ENCODE measurements at regions not wholly inside any gene's neighbourhood (a gene's known extent, or its start where the extent isn't known, plus 50 kb on each side); places are given as distances from the start of the nearest gene placed in this dataset.

DNA sequence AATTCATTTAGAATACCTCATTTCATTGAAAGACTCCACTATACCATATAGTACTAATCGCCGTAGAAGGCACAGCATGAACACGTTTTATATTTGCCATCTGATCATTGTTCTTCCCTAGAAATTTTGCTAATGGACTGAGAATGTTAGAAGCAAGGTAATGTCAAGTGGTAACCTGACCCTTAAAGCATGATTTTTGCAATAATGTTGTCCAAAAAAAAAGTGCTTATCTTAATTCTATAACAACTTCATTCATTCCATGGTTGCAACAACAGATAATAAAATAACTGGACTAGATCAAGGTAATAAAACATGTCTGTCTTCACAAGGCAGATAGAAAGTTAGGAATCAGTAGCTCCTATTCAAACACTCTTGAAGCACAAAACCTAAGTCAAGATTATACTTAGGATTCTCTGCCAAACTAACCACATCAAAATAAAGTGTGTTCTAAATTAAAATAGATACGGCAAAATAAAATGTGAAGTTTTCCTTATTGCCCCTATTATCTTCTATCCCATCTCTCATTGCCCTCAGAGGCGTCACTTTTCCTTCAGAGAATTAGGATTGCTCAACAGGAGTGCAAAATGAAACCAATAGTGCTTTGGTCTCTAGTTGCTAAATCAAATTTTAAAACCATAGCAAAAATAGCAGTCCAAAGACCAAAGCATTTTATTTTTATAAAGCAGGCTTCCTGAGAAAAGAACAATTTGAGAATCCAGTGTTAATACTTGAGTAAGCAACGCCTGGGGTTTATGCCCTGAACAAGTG is 317.4 kb upstream of the UBE2E2 start:
- Mint-ChIP-seq H3K36me3 (no peaks in the 10 kb centered on the region), H3K27ac (no peak overlapping the region), H3K9me3 (peaks cover 0 to 4% (median 0%) of the 10 kb centered on the region in 11 donors), H3K4me1 (no peaks in the 10 kb centered on the region), H3K4me3 (no peak overlapping the region), H3K27me3 (peaks cover 0 to under 1% (median 0%) of the 10 kb centered on the region in 5 donors)
- Histone ChIP-seq H3K4me3 (ENCODE audit: low read length) (no peak overlapping the region), H3K4me1 (ENCODE audit: control insufficient read depth in 2 of 2, insufficient read depth in 2 of 2, low read length in 2 of 2) (no peaks in the 10 kb centered on the region), H3K27me3 (ENCODE audit: control insufficient read depth in 2 of 2, insufficient read depth in 2 of 2, low read length in 2 of 2) (no peaks in the 10 kb centered on the region), H3K27ac (ENCODE audit: low read depth, low read length) (no peak overlapping the region), H3K9me3 (ENCODE audit: control insufficient read depth in 2 of 3, low read length in 3 of 3) (no peaks in the 10 kb centered on the region), H3K36me3 (ENCODE audit: control insufficient read depth in 2 of 3, insufficient read depth in 3 of 3, low read length in 3 of 3) (no peaks in the 10 kb centered on the region)
- intact Hi-C loops (cut with micrococcal nuclease), result no loop called here
- CTCF ChIA-PET, result no interaction called here
- ATAC-seq (no peak), DNase-seq (no peak)
- POLR2A ChIA-PET, result no interaction called here

DNA sequence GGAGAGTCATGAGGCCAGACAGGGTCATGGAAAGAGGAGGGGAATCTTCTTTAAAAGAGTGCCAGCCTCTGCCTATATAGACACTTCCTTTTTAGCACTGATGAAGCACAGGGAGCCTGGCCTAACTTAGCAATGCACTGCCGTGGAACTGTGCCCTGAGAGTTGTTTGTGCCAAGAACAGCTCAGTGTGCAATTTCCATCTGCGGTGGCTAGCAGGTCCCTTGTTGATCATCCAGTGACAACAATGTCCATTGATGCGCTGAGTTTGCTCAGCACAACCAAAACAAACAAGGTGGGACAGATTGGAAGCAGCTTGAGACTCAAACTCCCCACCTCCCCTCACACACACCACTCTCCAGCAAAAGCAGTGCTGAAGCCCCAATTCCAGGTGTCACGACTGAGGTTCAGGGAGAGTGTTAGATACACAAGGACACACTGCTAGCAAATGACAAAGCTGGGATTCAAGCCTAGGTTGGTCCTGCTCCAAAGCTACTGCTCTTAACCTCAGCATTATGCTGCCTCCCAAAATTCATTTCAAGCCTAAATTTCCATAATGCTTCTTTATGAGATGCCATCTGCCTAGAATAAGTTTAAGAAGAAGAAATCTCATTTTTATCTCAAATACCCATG is 316.6 kb upstream of the UBE2E2 start:
- no peak overlapping the region for H3K4me3 Mint-ChIP-seq

DNA sequence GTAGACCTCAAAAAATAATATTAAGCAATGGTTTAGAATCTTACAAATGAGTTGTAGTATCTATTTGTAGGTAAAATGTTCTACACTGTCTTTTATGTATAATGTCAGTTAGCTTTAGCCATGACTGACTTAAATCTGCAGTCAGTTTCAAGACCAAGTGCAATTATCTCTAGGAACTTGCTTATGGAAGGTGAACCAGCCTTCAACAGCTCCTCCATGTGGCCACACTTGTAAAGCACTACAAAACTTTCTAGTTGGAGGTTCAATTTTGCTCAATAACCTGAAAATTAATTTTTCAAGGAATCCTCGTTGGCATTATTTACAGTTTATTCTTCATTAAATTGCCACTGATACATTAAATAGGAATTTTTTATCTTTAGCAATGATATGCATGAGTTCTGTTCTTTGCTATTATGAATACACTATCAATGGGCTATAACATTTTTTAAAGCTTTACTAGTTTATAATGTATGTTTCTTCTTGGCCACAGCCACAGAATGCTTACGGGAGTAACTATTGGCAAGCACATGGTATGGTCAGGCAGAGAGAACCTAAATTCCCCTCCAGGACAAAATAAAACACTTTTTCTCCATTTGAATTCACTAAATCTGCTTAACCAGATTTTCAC is 315.3 kb upstream of the UBE2E2 start:
- POLR2A ChIA-PET, result no interaction called here
- DNase-seq (no peak), ATAC-seq (no peak)
- Histone ChIP-seq H3K4me3 (ENCODE audit: low read length) (no peak overlapping the region), H3K4me1 (ENCODE audit: control insufficient read depth in 2 of 2, insufficient read depth in 2 of 2, low read length in 2 of 2) (no peaks in the 10 kb centered on the region), H3K27me3 (ENCODE audit: control insufficient read depth in 2 of 2, insufficient read depth in 2 of 2, low read length in 2 of 2) (no peaks in the 10 kb centered on the region), H3K27ac (ENCODE audit: low read depth, low read length) (no peak overlapping the region), H3K9me3 (ENCODE audit: control insufficient read depth in 2 of 3, low read length in 3 of 3) (no peaks in the 10 kb centered on the region), H3K36me3 (ENCODE audit: control insufficient read depth in 2 of 3, insufficient read depth in 3 of 3, low read length in 3 of 3) (no peaks in the 10 kb centered on the region)
- CTCF ChIA-PET, result no interaction called here
- no peaks in the 10 kb centered on the region for H3K4me1 Mint-ChIP-seq
- H3K27ac Mint-ChIP-seq, result no peak overlapping the region
- intact Hi-C loops (cut with micrococcal nuclease), result no loop called here
- H3K4me3 Mint-ChIP-seq, result no peak overlapping the region
- H3K9me3 Mint-ChIP-seq, result peaks cover 0 to 2% (median 0%) of the 10 kb centered on the region in 11 donors
- H3K27me3 Mint-ChIP-seq, result peaks cover 0 to 8% (median 0%) of the 10 kb centered on the region in 5 donors
- no peaks in the 10 kb centered on the region for H3K36me3 Mint-ChIP-seq

More for the DNA sequence above, 316.6 kb upstream of the UBE2E2 start:
- H3K27ac Mint-ChIP-seq, result no peak overlapping the region
- intact Hi-C loops (cut with micrococcal nuclease), result no loop called here
- H3K27ac ChIP-seq (ENCODE audit: low read depth, low read length), result no peak overlapping the region
- H3K27me3 Mint-ChIP-seq, result peaks cover 0 to 8% (median 0%) of the 10 kb centered on the region in 5 donors
- DNase-seq (no peak), ATAC-seq (no peak)
- no peaks in the 10 kb centered on the region for H3K36me3 Mint-ChIP-seq
- ChIA-PET POLR2A (no interaction called here), CTCF (no interaction called here)
- H3K27me3 ChIP-seq (ENCODE audit: control insufficient read depth in 2 of 2, insufficient read depth in 2 of 2, low read length in 2 of 2), result no peaks in the 10 kb centered on the region
- no peaks in the 10 kb centered on the region for H3K4me1 ChIP-seq (ENCODE audit: control insufficient read depth in 2 of 2, insufficient read depth in 2 of 2, low read length in 2 of 2)
- H3K36me3 ChIP-seq (ENCODE audit: control insufficient read depth in 2 of 3, insufficient read depth in 3 of 3, low read length in 3 of 3), result no peaks in the 10 kb centered on the region
- H3K9me3 Mint-ChIP-seq, result peaks cover 0 to 4% (median 0%) of the 10 kb centered on the region in 11 donors
- no peaks in the 10 kb centered on the region for H3K4me1 Mint-ChIP-seq
- no peak overlapping the region for H3K4me3 ChIP-seq (ENCODE audit: low read length)
- H3K9me3 ChIP-seq (ENCODE audit: control insufficient read depth in 2 of 3, low read length in 3 of 3), result no peaks in the 10 kb centered on the region

DNA sequence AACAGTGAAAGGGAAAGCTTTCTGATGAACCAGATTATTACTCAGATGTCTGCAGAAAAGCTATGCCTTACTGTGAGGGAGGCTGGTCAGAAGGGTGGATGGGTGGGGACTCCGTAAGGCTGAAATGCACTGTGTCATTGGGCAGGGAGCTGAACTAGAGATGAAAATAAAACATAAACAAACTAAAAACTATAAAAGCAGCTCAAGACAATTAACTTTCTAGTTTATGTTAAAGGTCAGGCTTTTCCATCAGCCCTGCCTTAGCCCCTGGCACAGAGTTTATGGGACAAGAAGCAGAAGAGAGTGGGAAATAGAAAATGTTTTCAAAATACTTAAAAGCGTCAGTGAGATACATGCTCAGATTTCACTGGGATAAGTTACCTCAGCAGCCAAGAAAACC is 310.0 kb upstream of the UBE2E2 start:
- ATAC-seq (no peak), DNase-seq (no peak)
- Mint-ChIP-seq H3K4me1 (no peaks in the 10 kb centered on the region), H3K27ac (no peak overlapping the region), H3K4me3 (no peak overlapping the region), H3K36me3 (no peaks in the 10 kb centered on the region), H3K27me3 (peaks cover 0 to 17% (median 0%) of the 10 kb centered on the region in 5 donors), H3K9me3 (no peaks in the 10 kb centered on the region)
- intact Hi-C loops (cut with micrococcal nuclease), result no loop called here
- no peaks in the 10 kb centered on the region for H3K27me3 ChIP-seq (ENCODE audit: control insufficient read depth in 2 of 2, insufficient read depth in 2 of 2, low read length in 2 of 2)
- no peaks in the 10 kb centered on the region for H3K9me3 ChIP-seq (ENCODE audit: control insufficient read depth in 2 of 3, low read length in 3 of 3)
- H3K36me3 ChIP-seq (ENCODE audit: control insufficient read depth in 2 of 3, insufficient read depth in 3 of 3, low read length in 3 of 3), result no peaks in the 10 kb centered on the region
- no peak overlapping the region for H3K4me3 ChIP-seq (ENCODE audit: low read length)
- CTCF ChIA-PET, result no interaction called here
- POLR2A ChIA-PET, result no interaction called here
- H3K4me1 ChIP-seq (ENCODE audit: control insufficient read depth in 2 of 2, insufficient read depth in 2 of 2, low read length in 2 of 2), result no peaks in the 10 kb centered on the region
- no peak overlapping the region for H3K27ac ChIP-seq (ENCODE audit: low read depth, low read length)

DNA sequence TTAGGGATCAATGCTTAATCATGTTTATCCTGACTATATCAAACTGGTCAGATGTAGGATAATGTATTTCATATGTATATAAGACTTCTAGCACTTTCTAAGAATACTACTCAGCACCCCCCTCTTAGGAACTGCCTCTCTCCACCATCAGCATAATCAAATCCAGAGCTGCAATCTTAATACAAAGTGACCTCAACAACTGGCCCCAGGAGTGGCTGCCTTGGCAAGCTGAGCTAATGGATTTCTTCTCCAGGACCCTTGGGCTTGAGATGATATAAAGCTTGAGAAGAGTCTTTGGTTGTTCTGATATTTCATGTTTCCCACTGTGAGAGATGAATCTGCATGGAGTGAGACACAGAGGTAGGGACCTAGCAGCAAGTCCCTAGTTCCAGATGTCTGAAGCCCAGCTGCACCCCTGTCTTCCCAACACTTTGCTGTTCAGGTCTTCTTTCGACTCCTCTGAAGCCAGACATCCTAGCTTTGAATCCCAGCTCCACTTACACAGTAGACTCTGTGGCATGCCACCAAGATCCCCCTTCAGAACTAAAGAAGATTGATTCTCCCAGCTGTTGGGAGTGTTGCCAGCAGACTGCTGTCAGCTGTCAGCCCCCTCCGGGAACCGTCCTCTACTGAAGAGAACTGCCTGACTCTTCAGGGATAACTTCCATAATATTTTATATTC is 309.3 kb upstream of the UBE2E2 start:
- ATAC-seq, result no peak
- ChIA-PET POLR2A (no interaction called here), CTCF (no interaction called here)
- Histone ChIP-seq H3K36me3 (ENCODE audit: control insufficient read depth in 2 of 3, insufficient read depth in 3 of 3, low read length in 3 of 3) (no peaks in the 10 kb centered on the region), H3K9me3 (ENCODE audit: control insufficient read depth in 2 of 3, low read length in 3 of 3) (no peaks in the 10 kb centered on the region), H3K4me1 (ENCODE audit: control insufficient read depth in 2 of 2, insufficient read depth in 2 of 2, low read length in 2 of 2) (no peaks in the 10 kb centered on the region), H3K27me3 (ENCODE audit: control insufficient read depth in 2 of 2, insufficient read depth in 2 of 2, low read length in 2 of 2) (no peaks in the 10 kb centered on the region), H3K27ac (ENCODE audit: low read depth, low read length) (no peak overlapping the region), H3K4me3 (ENCODE audit: low read length) (no peak overlapping the region)
- intact Hi-C loops (cut with micrococcal nuclease), result no loop called here
- Mint-ChIP-seq H3K27me3 (peaks cover 0 to 17% (median 0%) of the 10 kb centered on the region in 5 donors), H3K36me3 (no peaks in the 10 kb centered on the region), H3K4me3 (no peak overlapping the region), H3K9me3 (no peaks in the 10 kb centered on the region), H3K4me1 (no peaks in the 10 kb centered on the region), H3K27ac (no peak overlapping the region)
- no peak for DNase-seq

DNA sequence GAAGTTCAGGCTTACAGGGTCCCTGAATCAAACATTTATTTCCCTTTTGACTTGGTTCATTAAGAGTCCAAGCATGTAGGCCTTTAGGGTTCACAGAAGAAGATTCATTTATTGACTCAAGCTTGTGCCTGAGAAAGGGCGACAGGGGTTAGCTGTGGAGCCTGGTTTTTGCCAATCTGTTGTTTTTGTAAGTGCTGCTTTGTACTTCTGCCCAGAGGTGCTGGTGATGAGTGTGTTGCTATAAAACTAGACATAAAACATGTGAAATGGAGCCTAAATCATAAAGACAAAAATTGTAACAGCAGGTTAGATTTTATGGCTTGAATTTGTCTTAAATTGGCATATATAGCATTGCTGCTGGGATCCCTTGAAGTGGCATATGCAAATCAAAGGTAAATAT is 308.3 kb upstream of the UBE2E2 start:
- intact Hi-C loops (cut with micrococcal nuclease), result no loop called here
- Histone ChIP-seq H3K27me3 (ENCODE audit: control insufficient read depth in 2 of 2, insufficient read depth in 2 of 2, low read length in 2 of 2) (no peaks in the 10 kb centered on the region), H3K4me1 (ENCODE audit: control insufficient read depth in 2 of 2, insufficient read depth in 2 of 2, low read length in 2 of 2) (no peaks in the 10 kb centered on the region), H3K27ac (ENCODE audit: low read depth, low read length) (no peak overlapping the region), H3K36me3 (ENCODE audit: control insufficient read depth in 2 of 3, insufficient read depth in 3 of 3, low read length in 3 of 3) (no peaks in the 10 kb centered on the region), H3K4me3 (ENCODE audit: low read length) (no peak overlapping the region), H3K9me3 (ENCODE audit: control insufficient read depth in 2 of 3, low read length in 3 of 3) (no peaks in the 10 kb centered on the region)
- ChIA-PET POLR2A (no interaction called here), CTCF (no interaction called here)
- ATAC-seq (no peak), DNase-seq (no peak)
- Mint-ChIP-seq H3K27ac (no peak overlapping the region), H3K27me3 (peaks cover 0 to 17% (median 0%) of the 10 kb centered on the region in 5 donors), H3K9me3 (no peaks in the 10 kb centered on the region), H3K36me3 (no peaks in the 10 kb centered on the region), H3K4me3 (no peak overlapping the region), H3K4me1 (no peaks in the 10 kb centered on the region)

Data from naive thymus-derived CD4-positive, alpha-beta T cell (primary cell).